IPS-15b (cell line): ENCODE measurements at regions not wholly inside any gene's neighbourhood (a gene's known extent, or its start where the extent isn't known, plus 50 kb on each side); places are given as distances from the start of the nearest gene placed in this dataset.

Experiments
- H3K27me3 ChIP-seq: one replicate; pipeline ENCODE4 v1.6.1; 2013; ENCODE audit warnings: low read length; ENCODE audit not compliant: control insufficient read depth, insufficient read depth
- H3K36me3 ChIP-seq: one replicate; pipeline ENCODE4 v1.6.1; 2013; ENCODE audit warnings: low read length; ENCODE audit not compliant: control insufficient read depth, insufficient read depth
- H3K4me1 ChIP-seq: one replicate; pipeline ENCODE4 v1.6.1; 2013; ENCODE audit warnings: mild to moderate bottlenecking, low read length; ENCODE audit not compliant: control insufficient read depth, insufficient read depth
- H3K4me3 ChIP-seq: one replicate; pipeline ENCODE4 v1.5.1; 2013; ENCODE audit warnings: low read depth, low read length
- H3K9ac ChIP-seq: one replicate; pipeline ENCODE4 v1.6.1; 2013; ENCODE audit warnings: low read depth, mild to moderate bottlenecking, low read length
- H3K9me3 ChIP-seq: one replicate; pipeline ENCODE4 v1.6.1; 2013; ENCODE audit warnings: mild to moderate bottlenecking, low read length; ENCODE audit not compliant: control insufficient read depth, insufficient read depth

DNA sequence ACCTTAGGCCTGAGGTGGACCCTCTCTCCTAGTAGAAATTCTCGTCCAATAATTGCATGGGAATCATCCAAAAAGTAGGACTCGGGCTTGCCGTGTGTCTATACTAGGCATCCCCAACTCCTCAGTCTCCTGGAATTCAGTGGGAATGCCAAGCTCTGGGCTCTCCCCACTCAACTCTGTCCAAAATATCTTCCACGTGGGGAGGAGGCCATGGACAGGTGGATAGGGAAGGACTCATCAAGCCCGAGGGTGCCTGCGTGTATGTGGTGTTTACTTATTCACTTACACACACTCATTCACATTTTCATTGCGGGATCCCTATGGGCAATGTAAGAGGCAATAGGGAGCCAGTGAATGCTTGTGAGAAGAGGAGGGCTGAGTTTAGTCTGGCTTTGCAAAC lies 383.3 kb downstream of the MN1 start:
- Histone ChIP-seq H3K4me3 (no peak overlapping the region), H3K36me3 (no peaks in the 10 kb centered on the region), H3K4me1 (peaks cover 5% of the 10 kb centered on the region), H3K9me3 (no peaks in the 10 kb centered on the region), H3K9ac (no peak overlapping the region), H3K27me3 (peaks cover 2% of the 10 kb centered on the region)

DNA sequence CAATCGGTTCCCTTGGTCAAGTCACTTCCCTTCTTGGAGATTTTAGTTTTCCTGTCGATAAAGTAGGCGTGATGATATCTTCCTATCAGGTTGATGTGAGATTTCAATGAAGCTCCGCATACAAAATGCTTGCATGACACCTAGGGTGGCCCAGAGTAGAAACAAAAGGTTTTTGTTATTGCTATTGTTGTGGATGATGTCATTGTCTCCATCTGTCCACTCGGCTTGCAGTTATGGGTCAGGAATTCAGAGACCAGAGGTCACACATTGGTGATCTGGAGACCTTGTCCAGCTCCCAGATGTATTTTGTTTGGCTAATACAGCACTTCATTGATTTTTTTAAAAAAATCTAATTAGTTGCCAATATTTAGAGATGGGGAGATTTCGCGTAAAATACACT lies 382.1 kb downstream of the MN1 start:
- Histone ChIP-seq H3K36me3 (no peaks in the 10 kb centered on the region), H3K4me1 (peaks cover 5% of the 10 kb centered on the region), H3K4me3 (no peak overlapping the region), H3K27me3 (peaks cover 2% of the 10 kb centered on the region), H3K9ac (no peak overlapping the region), H3K9me3 (no peaks in the 10 kb centered on the region)

DNA sequence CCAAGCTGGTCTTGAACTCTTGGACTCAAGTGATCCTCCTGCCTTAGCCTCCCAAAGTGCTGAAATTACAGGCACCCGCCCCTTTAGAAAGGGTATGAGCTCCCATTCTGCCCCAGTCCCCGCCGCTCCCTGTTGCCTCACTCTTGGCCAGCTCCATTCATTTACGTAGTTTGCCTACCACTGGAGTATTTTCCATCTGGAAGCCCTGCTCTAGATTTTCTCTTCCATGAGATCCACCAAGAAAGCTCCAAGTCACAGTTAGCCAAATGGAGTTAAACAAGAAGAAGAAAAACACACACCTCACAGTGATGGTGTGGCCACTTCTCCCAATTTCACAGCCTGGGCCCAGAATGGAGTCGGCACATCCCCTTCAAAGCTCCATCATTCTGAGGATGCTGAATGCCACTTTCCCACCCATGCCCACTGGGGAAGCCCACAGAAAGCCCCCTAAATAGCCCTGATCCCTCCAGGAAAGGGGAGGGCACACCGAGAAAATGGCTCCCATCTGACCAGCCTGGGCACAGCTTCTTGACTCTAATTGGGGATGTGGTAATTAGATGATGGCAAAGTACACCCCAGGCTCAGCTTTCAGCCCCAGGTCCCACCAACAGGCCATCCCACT lies 381.2 kb downstream of the MN1 start:
- Histone ChIP-seq H3K27me3 (peaks cover 2% of the 10 kb centered on the region), H3K9me3 (no peaks in the 10 kb centered on the region), H3K36me3 (no peaks in the 10 kb centered on the region), H3K4me1 (peaks cover 5% of the 10 kb centered on the region), H3K9ac (no peak overlapping the region), H3K4me3 (no peak overlapping the region)

DNA sequence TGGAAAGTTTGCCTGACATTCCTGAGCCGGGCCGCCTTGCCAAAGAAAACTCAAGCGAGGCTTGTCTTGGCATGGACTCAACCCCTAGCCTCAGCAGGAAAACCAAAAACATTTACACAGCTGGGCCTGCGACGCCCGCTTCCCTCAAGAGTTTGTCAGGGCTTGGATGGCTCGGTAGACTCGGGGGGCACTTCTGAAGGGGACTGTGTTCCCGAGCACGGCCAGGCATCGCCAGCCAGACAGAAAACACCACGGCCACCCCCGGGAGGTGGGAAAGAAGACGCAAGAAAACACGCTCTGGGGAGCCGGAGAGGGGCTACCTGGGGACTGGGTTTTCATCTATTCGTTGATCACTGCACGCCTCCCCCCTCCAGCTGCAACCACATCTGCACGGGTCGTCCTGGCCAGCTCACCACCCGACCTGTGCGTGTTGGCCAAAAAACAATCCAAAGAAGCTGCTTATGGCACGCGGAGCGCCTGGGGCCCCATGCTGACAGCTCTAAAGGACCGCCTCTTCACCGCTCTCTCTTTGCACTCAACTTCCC lies 380.7 kb downstream of the MN1 start:
- peaks cover 2% of the 10 kb centered on the region for H3K27me3 ChIP-seq
- no peak overlapping the region for H3K4me3 ChIP-seq
- H3K9me3 ChIP-seq = no peaks in the 10 kb centered on the region
- no peaks in the 10 kb centered on the region for H3K36me3 ChIP-seq
- peaks cover 5% of the 10 kb centered on the region for H3K4me1 ChIP-seq
- no peak overlapping the region for H3K9ac ChIP-seq

DNA sequence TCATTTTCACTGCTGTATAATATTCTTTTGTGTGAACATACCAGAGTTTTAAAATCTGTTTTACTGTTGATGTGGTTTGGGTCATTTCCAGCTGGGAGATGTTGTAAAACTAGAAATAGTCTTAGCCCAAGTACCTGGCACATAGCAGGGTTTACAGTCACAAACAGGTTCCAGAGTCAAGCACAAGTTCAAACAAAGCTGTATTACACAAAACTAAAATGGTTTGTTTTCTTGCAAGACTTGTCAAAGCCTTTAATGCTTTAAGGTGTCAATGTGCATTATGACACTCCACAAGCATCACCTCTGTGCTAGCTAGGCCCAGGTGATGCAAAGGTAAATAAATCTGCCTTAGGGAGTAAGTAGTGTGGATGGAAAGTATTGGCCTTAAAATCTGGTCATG lies 379.1 kb downstream of the MN1 start:
- Histone ChIP-seq H3K9ac (no peak overlapping the region), H3K36me3 (no peaks in the 10 kb centered on the region), H3K27me3 (peaks cover 2% of the 10 kb centered on the region), H3K4me1 (no peaks in the 10 kb centered on the region), H3K9me3 (no peaks in the 10 kb centered on the region), H3K4me3 (no peak overlapping the region)

DNA sequence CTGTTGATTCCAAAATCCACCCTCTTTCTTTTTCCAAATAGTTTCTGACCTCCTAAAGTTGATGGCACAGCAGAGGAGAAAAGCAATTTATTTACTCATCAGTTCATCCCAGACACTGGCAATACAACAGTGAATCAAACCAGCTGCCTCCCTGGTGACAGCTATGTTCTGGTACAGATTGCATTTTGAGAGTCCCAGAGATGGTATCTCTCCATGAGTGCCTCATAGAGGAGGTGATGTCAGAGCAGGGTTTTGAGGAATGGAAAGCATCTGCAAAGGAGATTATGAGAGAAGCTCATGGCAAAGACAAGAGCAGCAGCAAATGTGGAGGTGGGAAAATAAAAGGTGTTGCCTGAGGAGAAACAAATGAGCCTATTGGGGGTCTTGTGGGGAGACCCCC lies 377.2 kb downstream of the MN1 start:
- Histone ChIP-seq H3K9ac (no peak overlapping the region), H3K4me3 (no peak overlapping the region), H3K36me3 (no peaks in the 10 kb centered on the region), H3K27me3 (peaks cover 2% of the 10 kb centered on the region), H3K4me1 (no peaks in the 10 kb centered on the region), H3K9me3 (no peaks in the 10 kb centered on the region)

DNA sequence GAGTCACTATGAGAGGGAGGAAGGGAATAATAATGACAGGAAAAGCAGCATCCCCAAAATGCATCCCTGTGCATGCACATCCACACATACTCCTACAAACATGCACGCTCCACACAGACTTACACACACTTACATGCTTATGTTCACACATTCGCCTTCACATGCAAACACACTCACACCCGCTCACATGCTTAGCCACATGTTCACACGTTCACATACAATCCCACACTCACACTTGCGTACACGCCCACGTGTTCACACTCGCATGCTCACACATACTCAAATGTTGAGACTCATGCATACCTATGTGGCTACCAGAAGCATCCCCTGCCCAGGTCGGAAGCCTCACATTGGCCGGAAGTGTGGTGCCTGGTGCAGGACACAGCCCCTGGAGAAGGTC lies 372.1 kb downstream of the MN1 start:
- H3K36me3 ChIP-seq = no peaks in the 10 kb centered on the region
- peaks cover 4% of the 10 kb centered on the region for H3K27me3 ChIP-seq
- H3K9ac ChIP-seq = no peak overlapping the region
- H3K9me3 ChIP-seq = peaks cover 5% of the 10 kb centered on the region
- peaks cover 3% of the 10 kb centered on the region for H3K4me1 ChIP-seq
- H3K4me3 ChIP-seq = no peak overlapping the region

DNA sequence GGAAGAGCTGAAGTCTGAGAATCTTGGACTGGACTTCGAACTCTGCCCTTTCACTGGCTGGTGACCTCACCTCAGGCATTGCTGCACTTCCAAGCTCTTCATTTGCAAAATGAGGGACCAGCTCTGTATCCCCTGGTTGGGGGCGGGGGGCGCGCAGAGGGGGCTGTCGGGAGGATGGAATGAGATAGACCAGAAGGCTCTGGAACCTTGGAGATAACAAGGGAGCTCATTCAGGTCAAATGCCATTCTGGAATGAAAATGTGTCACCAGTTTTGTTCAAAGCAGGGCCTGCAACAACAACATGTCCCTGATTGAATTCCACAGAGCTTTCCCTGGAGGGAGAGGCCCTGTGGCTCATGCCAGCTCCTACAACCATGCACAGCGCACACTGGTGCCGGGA lies 370.5 kb downstream of the MN1 start:
- peaks cover 5% of the 10 kb centered on the region for H3K9me3 ChIP-seq
- H3K9ac ChIP-seq = no peak overlapping the region
- peaks cover 4% of the 10 kb centered on the region for H3K27me3 ChIP-seq
- H3K4me1 ChIP-seq = peaks cover 6% of the 10 kb centered on the region
- no peaks in the 10 kb centered on the region for H3K36me3 ChIP-seq
- H3K4me3 ChIP-seq = no peak overlapping the region

DNA sequence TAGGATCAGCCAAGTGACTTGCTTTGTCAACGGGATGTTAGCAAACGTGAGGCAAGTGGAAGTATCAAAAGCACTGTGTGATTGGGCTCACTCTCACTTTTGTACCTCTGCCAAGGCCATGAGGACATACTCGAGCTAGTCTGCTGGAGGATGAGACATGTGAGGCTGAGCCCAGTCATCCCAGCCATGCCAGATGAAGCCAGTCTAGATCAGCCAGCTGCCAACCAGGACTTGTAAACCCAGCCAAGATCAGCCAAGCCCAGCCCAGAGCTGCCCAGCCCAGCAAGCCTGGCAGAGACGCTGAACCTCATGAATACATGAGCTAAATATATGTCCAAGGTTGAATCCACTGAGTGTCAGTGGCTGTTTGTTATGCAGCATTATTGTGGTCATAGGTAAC lies 369.7 kb downstream of the MN1 start:
- Histone ChIP-seq H3K4me1 (peaks cover 6% of the 10 kb centered on the region), H3K27me3 (peaks cover 4% of the 10 kb centered on the region), H3K9ac (no peak overlapping the region), H3K36me3 (no peaks in the 10 kb centered on the region), H3K4me3 (no peak overlapping the region), H3K9me3 (peaks cover 5% of the 10 kb centered on the region)

DNA sequence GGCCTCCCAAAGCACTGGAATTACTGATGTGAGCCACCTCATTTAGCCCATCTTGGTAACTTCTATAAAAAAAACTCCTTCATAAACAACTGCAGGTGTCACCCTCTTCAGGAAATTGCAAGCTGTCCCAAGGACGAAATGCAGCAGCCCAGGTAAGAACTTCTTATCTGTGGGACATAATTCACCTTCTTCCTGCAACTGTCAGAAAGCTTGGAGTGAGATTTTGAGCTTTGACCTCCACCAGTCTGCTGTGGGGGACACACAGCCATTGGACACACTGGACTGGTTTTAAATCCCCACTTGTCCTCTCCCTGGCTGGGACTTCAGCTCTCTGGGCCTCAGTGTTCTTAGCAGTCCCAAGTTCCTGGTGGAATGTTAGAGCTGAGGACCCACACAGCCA lies 368.5 kb downstream of the MN1 start:
- peaks cover 6% of the 10 kb centered on the region for H3K4me1 ChIP-seq
- H3K4me3 ChIP-seq = no peak overlapping the region
- no peak overlapping the region for H3K9ac ChIP-seq
- peaks cover 5% of the 10 kb centered on the region for H3K9me3 ChIP-seq
- peaks cover 4% of the 10 kb centered on the region for H3K27me3 ChIP-seq
- no peaks in the 10 kb centered on the region for H3K36me3 ChIP-seq

DNA sequence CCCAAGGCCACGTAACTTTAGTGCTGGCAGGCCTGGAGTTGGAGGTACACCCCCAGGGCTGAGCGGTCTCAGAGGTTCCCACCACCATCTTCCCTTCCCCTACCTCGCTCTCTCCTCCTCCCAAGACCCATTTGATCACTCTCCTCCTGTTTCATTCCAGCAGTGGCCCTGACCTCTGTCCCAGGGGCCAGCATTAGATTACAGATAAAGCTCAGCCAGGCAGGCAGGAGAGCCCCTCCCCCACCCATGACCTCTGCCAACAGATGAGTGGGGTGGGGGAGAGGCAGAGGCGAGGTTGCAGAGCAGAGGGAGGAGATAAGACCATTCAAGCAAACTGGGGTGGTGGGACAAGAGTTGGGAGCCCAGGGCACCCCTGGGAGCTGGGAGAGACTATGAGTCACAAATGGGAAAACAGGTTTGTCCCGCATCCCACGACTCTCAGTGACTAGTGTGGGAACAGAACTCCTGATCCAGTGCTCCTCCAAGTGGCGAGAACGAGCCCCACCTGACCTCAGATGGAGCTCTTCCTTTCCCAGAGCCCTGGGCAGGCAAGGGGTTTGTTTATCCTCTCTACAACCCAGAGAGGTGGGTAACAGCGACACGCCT lies 367.9 kb downstream of the MN1 start:
- H3K9ac ChIP-seq = no peak overlapping the region
- peaks cover 4% of the 10 kb centered on the region for H3K27me3 ChIP-seq
- peaks cover 6% of the 10 kb centered on the region for H3K4me1 ChIP-seq
- H3K4me3 ChIP-seq = no peak overlapping the region
- peaks cover 5% of the 10 kb centered on the region for H3K9me3 ChIP-seq
- H3K36me3 ChIP-seq = no peaks in the 10 kb centered on the region

DNA sequence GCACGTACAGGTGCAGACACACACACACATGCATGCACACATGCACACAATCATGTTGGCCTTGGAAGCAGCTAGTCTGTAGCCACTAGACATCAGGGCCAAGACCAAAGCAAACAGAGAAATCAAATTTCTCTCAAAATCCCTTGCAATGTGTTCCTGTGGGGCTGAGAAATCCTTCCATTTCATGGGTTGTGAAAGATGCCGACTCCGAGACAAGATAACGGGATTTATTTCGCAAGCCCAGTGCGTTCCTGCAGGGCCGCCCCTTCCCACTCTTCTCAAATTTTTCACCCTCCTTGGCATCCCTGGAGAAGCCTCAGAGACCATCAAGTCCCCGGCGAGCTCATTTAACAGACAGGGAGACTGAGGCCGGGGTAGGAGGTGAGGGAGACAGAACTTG lies 366.7 kb downstream of the MN1 start:
- H3K4me3 ChIP-seq = no peak overlapping the region
- no peaks in the 10 kb centered on the region for H3K36me3 ChIP-seq
- peaks cover 5% of the 10 kb centered on the region for H3K9me3 ChIP-seq
- no peak overlapping the region for H3K9ac ChIP-seq
- H3K27me3 ChIP-seq = peaks cover 2% of the 10 kb centered on the region
- H3K4me1 ChIP-seq = peaks cover 6% of the 10 kb centered on the region
